HFF-Myc (cell line): ENCODE measurements at regions not wholly inside any gene's neighbourhood (a gene's known extent, or its start where the extent isn't known, plus 50 kb on each side); places are given as distances from the start of the nearest gene placed in this dataset.

ENCODE experiments used
- DNase-seq: peaks from one replicate; pipeline ENCODE4 v3.0.0-alpha.2; 2011; ENCODE audit warnings: low read depth; ENCODE audit errors: extremely low read depth
- H3K4me3 ChIP-seq: replicated peaks from 2 replicates; pipeline ENCODE4 v1.5.1; 2011; ENCODE audit warnings: low read depth, mild to moderate bottlenecking, control low read depth, low read length
- CTCF ChIP-seq: IDR thresholded peaks from 2 replicates; pipeline ENCODE4 v1.5.1; 2012; ENCODE audit warnings: mild to moderate bottlenecking, low read depth, low read length, control low read depth; ENCODE audit errors: missing control alignments

DNA sequence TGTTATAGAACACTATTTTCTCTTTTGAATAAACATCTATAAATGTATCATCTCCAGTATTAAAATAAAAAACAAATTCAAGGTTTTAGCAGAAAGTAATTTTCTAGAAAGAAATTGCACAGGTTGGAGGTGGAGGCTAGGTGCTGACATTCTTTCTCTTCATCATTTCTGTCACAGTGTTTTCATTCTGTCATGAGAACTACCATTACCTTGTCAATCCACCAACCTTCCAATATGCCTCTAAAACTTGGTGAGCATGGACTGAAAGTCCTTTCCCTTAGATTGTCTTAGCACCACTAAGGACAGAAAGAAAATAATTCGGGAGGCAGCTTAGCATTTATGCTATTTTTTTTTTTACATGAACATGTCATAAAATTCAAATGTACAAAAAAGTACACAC is 596.2 kb upstream of the DPPA4 start:
- no peak for DNase-seq
- no peak overlapping the region for H3K4me3 ChIP-seq
- TF ChIP-seq CTCF: no peak

GRCh38 chr3:109939817-109940216 is 602.5 kb upstream of the DPPA4 start:
- no peak for DNase-seq
- H3K4me3 ChIP-seq: no peak overlapping the region
- TF ChIP-seq CTCF: no peak

DNA sequence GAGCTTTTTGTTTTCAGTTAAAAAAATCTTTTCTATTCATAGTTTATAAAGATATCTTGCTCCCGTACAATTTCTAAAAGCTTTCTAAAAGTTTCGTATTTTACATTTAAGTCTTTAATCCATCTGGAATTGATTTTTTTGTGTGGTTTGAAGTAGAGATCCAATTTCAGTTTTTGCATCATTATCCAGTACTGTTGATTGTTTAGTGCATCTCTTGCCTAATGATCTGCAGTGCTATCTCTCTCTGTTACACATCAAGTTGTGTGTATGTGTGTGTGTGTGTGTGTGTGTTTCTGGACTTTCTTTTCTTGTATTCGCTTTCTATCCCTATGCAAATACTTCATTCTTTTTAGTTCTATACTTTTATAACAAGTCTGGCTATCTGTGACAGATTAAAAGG is 605.8 kb upstream of the DPPA4 start:
- no peak for TF ChIP-seq CTCF
- peak; percentile 43 for DNase-seq
- no peak overlapping the region for H3K4me3 ChIP-seq

DNA sequence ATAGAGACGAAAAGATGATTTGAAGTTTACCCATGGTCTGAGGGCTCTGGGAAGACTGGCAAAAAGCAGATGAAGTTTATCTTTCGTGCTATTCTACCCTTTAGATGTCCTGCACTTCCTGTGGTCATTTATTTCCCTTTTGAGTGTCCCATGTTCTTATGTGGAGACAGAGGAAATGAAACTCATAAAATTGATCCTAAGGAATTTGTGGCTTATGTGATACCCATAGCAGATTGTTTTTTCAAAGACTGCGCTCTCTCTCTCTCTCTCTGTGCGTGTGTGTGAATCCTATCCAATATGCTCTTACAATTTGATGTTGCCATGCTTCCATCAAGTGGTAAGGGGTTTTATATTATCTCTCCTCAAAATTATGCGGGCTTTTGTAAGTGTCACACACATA is 607.5 kb upstream of the DPPA4 start:
- no peak for TF ChIP-seq CTCF
- H3K4me3 ChIP-seq: no peak overlapping the region
- no peak for DNase-seq

GRCh38 chr3:109952924-109953323 is 615.6 kb upstream of the DPPA4 start:
- TF ChIP-seq CTCF: no peak
- DNase-seq: no peak
- H3K4me3 ChIP-seq: no peak overlapping the region

DNA sequence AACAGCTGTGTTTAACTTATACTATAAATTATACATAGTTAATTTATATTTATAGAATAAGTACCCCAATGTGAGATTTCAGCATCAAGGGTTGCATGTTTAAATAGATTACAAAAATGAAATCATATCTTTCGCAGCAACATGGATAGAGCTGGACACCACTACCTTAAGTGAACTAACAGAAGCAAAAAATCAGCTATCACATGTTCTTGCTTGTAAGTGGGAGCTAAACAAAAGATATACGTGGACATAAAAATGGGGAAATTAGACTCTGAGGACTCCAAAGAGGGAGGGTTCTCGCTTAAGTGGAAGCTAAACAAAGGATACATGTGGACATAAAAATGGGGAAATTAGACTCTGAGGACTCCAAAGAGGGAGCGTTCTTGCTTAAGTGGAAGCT is 626.5 kb upstream of the DPPA4 start:
- H3K4me3 ChIP-seq: no peak overlapping the region
- no peak for DNase-seq
- TF ChIP-seq CTCF: no peak

DNA sequence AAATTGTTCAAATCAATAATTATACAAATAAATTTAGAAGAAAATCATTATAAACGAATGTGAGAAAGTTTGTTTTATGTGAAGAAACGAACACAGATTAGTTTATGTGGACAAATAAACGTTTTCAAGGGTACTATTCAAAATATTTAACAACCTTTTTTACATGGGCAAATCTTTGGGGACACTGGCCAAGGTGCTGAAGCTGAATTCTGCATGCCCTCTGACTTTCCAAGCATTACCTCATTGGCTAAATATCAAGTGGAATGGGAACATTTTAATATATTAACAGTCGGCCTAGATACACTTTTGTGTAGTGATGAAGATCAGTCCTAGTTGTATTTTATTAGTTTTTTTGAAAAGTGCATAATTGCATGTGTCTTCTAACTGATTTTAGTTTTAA is 636.4 kb upstream of the DPPA4 start:
- no peak overlapping the region for H3K4me3 ChIP-seq
- no peak for TF ChIP-seq CTCF
- no peak for DNase-seq
